H1 (cell line): ENCODE measurements at regions not wholly inside any gene's neighbourhood (a gene's known extent, or its start where the extent isn't known, plus 50 kb on each side); places are given as distances from the start of the nearest gene placed in this dataset.

Experiments
- GTF2F1 ChIP-seq: IDR thresholded peaks from 2 replicates; pipeline ENCODE4 v1.6.1; 2012; ENCODE audit warnings: low read depth, low read length, improper control_type of control experiment, borderline replicate concordance

DNA sequence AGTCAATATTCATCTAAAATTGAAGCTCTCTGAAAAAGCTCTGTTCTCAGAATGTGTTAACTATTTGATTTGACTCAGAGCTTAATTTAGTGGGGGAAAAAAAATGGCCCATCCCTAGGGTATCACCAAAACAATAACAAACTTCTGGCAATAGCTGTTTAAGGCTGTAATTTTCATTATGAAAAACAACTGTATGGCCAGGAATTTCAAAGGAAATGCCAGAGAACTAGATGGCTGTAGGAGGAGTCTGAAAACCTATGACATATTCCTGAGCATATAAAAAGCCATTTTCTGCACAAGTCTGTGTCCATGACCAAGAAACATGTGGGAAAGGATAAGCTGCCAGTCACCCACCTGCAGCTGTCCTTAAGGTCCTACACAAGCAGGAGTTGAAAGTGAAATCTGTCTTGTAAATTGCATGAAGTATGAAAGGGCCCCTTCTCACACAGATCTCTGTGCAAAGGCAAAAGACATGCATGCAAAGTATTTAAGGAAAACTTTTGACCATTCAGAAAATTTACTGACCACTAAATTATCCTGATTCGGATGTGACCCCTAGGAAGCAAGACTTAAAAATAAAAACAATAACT is 299.1 kb downstream of the BTG1 start (continued):
- TF ChIP-seq GTF2F1 = no peak
